ENCODE measurements at regions not wholly inside any gene's neighbourhood (a gene's known extent, or its start where the extent isn't known, plus 50 kb on each side); places are given as distances from the start of the nearest gene placed in this dataset.

DNA sequence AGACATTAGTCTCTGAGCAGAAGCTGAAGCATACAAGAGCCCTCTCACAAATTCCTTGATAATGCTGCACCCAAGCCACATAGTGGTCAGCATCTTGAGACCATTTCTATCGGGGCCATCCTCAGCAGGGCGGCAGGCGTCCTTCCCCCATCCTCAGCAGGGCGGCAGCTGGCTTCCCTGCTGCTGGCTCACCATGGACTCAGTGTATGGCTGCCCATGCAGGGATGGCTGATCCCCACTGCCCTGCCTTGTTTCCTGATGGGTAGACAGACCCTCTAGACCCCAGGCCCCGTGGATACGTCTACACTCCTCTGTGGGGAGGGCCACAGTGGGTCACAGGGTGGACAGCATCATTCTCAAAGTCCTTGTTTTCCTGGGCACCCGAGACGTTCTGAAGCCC is 406.8 kb downstream of the TCERG1L start:
- no peak for DNase-seq
- H3K4me1 ChIP-seq: no peaks in the 10 kb centered on the region
- H3K27me3 ChIP-seq (replicated peaks in 1 of 7): peaks cover 0 to 10% (median 0%) of the 10 kb centered on the region in 7 donors
- TF ChIP-seq POLR2A (IDR thresholded peaks at IDR 0.05) (no peak), POLR2AphosphoS5 (IDR thresholded peaks at IDR 0.05) (no peak)
- TF ChIP-seq, protein P1, sequence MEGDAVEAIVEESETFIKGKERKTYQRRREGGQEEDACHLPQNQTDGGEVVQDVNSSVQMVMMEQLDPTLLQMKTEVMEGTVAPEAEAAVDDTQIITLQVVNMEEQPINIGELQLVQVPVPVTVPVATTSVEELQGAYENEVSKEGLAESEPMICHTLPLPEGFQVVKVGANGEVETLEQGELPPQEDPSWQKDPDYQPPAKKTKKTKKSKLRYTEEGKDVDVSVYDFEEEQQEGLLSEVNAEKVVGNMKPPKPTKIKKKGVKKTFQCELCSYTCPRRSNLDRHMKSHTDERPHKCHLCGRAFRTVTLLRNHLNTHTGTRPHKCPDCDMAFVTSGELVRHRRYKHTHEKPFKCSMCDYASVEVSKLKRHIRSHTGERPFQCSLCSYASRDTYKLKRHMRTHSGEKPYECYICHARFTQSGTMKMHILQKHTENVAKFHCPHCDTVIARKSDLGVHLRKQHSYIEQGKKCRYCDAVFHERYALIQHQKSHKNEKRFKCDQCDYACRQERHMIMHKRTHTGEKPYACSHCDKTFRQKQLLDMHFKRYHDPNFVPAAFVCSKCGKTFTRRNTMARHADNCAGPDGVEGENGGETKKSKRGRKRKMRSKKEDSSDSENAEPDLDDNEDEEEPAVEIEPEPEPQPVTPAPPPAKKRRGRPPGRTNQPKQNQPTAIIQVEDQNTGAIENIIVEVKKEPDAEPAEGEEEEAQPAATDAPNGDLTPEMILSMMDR (IDR thresholded peaks at IDR 0.05 in 8 of 11, conservative IDR thresholded peaks at IDR 0.05 in 3 of 11): no peak
- 78 to 93% (median 79%) methylated on average over 5 to 8 of the region's 8 CpGs for WGBS, 5 donors
- intact Hi-C loops (cut with DNase I; ENCODE audit: low total_unique reads): no loop called here
- H3K36me3 ChIP-seq: no peaks in the 10 kb centered on the region
- no peak overlapping the region for H3K27ac ChIP-seq
- H3K9me3 ChIP-seq: no peaks in the 10 kb centered on the region
- no peak overlapping the region for H3K4me3 ChIP-seq

GRCh38 chr10:130905386-130905785 is 406.1 kb downstream of the TCERG1L start:
- no peaks in the 10 kb centered on the region for H3K36me3 ChIP-seq
- no peak for TF ChIP-seq POLR2A (IDR thresholded peaks at IDR 0.05)
- TF ChIP-seq, protein P1 (IDR thresholded peaks at IDR 0.05 in 8 of 11, conservative IDR thresholded peaks at IDR 0.05 in 3 of 11): no peak
- TF ChIP-seq POLR2AphosphoS5 (IDR thresholded peaks at IDR 0.05): no peak

GRCh38 chr10:130905921-130906320 is 405.6 kb downstream of the TCERG1L start:
- DNase-seq: no peak
- intact Hi-C loops (cut with DNase I; ENCODE audit: low total_unique reads): no loop called here
- Histone ChIP-seq H3K4me1 (no peaks in the 10 kb centered on the region), H3K36me3 (no peaks in the 10 kb centered on the region), H3K9me3 (peaks cover 0 to 9% (median 6%) of the 10 kb centered on the region in 8 donors), H3K4me3 (no peak overlapping the region), H3K27me3 (replicated peaks in 1 of 7) (peaks cover 0 to 10% (median 0%) of the 10 kb centered on the region in 7 donors), H3K27ac (no peak overlapping the region)
- WGBS, 5 donors: 73 to 81% (median 78%) methylated on average over 6 to 8 of the region's 8 CpGs
- TF ChIP-seq, protein P1 (IDR thresholded peaks at IDR 0.05 in 8 of 11, conservative IDR thresholded peaks at IDR 0.05 in 3 of 11): no peak
- TF ChIP-seq POLR2A (IDR thresholded peaks at IDR 0.05) (no peak), POLR2AphosphoS5 (IDR thresholded peaks at IDR 0.05) (no peak)

More at GRCh38 chr10:130905386-130905785, 406.1 kb downstream of the TCERG1L start:
- intact Hi-C loops (cut with DNase I; ENCODE audit: low total_unique reads): no loop called here
- no peak for DNase-seq
- Histone ChIP-seq H3K9me3 (peaks cover 0 to 4% (median under 1%) of the 10 kb centered on the region in 8 donors), H3K4me3 (no peak overlapping the region), H3K27ac (no peak overlapping the region), H3K27me3 (replicated peaks in 1 of 7) (peaks cover 0 to 10% (median 0%) of the 10 kb centered on the region in 7 donors), H3K4me1 (no peaks in the 10 kb centered on the region)
- WGBS, 5 donors: 75 to 87% (median 81%) methylated on average over 8 of the region's 8 CpGs

DNA sequence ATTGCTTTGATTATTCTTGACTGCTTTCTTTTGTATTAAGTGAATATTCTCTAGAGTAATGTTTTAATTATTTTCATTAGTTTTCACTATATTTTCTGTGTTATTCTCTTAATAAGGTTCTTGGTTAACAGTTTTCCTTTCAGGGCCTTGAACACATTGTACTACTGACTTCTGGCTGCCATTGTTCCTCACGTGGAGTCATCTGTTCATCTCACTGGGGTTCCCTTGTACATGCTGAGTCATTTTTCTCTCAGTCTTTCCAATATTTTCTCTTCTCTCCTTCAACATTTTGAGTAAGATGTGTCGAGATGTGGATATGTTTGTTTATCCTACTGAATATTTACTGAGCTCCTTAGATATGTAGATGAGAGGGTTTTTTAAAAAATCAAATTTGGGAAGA is 400.7 kb downstream of the TCERG1L start:
- 80 to 87% (median 85%) methylated on average over 2 of the region's 2 CpGs for whole genome bisulfite sequencing, 5 donors
- TF ChIP-seq POLR2AphosphoS5 (IDR thresholded peaks at IDR 0.05) (no peak), POLR2A (IDR thresholded peaks at IDR 0.05) (no peak)
- TF ChIP-seq, protein P1 (IDR thresholded peaks at IDR 0.05 in 8 of 11, conservative IDR thresholded peaks at IDR 0.05 in 3 of 11): no peak
- Histone ChIP-seq H3K27ac (no peak overlapping the region), H3K4me1 (no peaks in the 10 kb centered on the region), H3K27me3 (replicated peaks in 1 of 7) (peaks cover 0 to 7% (median 0%) of the 10 kb centered on the region in 7 donors), H3K4me3 (no peak overlapping the region), H3K9me3 (peaks cover 0 to 34% (median 15%) of the 10 kb centered on the region in 8 donors), H3K36me3 (no peaks in the 10 kb centered on the region)
- no peak for DNase-seq
- intact Hi-C loops (cut with DNase I; ENCODE audit: low total_unique reads): no loop called here
